HG02970 (cell line): ENCODE measurements at regions not wholly inside any gene's neighbourhood (a gene's known extent, or its start where the extent isn't known, plus 50 kb on each side); places are given as distances from the start of the nearest gene placed in this dataset.
"Not testable (repeated sequence)": the region's sequence is repeated elsewhere in the genome, so short reads cannot be mapped to it uniquely, and the experiment has no call there.

Experiments used
- ATAC-seq: cut with Tn5 transposase; IDR thresholded peaks from one replicate; pipeline ENCODE4 v1.9.1; 2021; ENCODE audit warnings: mild to moderate bottlenecking, moderate library complexity, moderate number of reproducible peaks; ENCODE audit not compliant: unreplicated experiment, low FRiP score

DNA sequence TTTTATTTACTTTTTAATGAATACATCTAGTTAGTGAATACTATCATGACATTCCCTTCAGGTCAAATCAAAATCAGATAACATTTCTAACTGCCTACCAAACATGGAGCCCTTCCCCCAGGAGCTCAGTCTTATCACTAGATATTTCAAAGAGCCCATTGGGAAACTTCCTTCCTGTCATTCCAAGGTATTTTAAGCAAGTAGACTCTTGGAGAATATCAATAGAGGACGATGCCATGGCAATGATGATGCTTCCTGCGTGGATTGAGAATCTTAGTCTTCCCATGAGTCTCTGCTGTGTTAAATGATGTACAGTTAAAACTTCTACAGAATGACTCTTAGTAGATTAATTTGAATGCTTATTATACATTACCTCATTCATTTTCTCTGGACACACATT lies 384.9 kb downstream of the CENPW start:
- no peak for ATAC-seq

- not testable (repeated sequence) for ATAC-seq
These were observed 386.5 kb downstream of the CENPW start for GRCh38 chr6:126726454-126726853.

GRCh38 chr6:126738146-126738545 lies 380.3 kb upstream of the RSPO3 start:
- no peak for ATAC-seq

- no peak for ATAC-seq
These were observed 379.8 kb upstream of the RSPO3 start for GRCh38 chr6:126738641-126739040.

DNA sequence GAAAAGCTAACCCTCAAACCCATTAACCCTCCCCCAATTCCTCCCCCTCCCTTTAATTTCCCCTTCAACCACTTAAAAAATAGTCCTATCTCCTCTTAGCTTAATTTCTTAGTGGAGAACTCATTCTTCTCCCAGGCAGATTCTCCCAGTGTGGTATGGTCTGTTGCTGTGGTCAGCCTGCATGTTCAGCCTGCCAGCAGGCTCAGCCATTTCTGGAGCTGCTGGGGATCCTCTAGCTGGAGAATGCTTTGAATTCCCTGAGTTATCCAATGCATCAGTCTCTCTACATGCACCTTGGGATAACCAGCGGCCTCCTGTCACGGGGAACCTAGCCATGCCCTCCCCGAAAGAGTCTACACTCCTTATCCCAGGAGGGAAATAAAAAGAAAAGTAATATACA lies 375.4 kb upstream of the RSPO3 start:
- no peak for ATAC-seq

- ATAC-seq, result no peak
These were observed 370.5 kb upstream of the RSPO3 start for GRCh38 chr6:126747728-126748540.

- ATAC-seq, result no peak
These were observed 364.9 kb upstream of the RSPO3 start for GRCh38 chr6:126753606-126754005.

- ATAC-seq, result no peak
These were observed 356.6 kb upstream of the RSPO3 start for GRCh38 chr6:126761854-126762253.

- no peak for ATAC-seq
These were observed 354.4 kb upstream of the RSPO3 start for GRCh38 chr6:126764104-126764503.

- no peak for ATAC-seq
These were observed 353.8 kb upstream of the RSPO3 start for GRCh38 chr6:126764671-126765070.

DNA sequence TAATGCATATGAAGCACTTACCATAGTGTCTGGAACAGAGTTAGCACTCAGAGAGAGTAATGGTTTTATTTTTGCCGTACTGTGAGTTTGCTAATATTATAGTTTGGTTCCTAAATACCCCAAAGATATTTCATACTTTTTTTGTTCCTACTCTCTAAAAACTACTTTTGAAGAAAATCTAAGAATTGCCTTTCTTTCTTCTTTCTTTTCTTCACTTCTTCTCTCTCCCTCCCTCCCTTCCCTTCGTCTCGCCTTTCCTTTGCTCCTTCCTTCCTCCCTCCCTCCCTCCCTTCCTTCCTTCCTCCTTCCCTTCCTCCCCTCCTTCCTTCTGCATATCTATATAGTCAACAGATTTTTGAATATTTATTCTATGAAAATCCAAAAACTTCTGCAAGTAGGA lies 351.7 kb upstream of the RSPO3 start:
- no peak for ATAC-seq

- no peak for ATAC-seq
These were observed 350.8 kb upstream of the RSPO3 start for GRCh38 chr6:126767711-126768110.

DNA sequence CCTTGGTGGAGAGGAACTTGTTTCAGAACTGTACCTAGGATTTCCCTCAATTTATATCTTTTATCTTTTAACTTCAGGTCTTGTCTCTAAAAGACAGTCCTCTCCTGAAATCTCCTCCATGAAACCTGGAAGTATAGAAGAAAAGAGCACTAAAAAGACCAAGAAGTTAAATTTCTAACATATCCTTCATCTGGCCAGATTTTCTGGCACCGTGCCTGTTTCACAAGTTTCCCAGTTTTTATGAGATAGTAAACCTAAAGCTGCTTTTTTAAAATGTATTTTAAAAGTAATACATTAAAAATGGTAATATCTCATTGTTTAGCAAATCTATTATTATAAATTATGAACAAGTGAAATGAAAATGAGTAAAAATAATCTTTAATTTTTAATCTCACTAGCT lies 348.3 kb upstream of the RSPO3 start:
- no peak for ATAC-seq

GRCh38 chr6:126773112-126773805 lies 345.2 kb upstream of the RSPO3 start:
- ATAC-seq, result no peak

DNA sequence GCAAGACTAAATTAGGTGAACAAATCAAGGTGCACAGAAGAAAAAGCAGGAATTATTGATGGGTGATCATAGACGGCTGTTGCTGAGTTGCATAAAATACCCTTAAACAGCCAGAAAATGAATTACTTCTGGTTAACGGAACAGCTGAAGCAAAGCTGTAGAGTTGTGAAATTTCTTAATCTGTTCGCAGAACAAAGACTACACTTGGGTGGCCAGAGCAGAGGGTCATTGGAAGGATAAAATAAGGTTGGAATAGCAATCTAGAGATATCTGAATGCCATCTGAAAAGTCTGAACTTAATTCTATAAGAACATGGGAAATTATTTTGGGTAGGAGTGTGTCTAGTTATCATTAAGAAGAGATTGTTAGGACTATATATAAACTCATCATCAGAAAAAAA lies 339.1 kb upstream of the RSPO3 start:
- ATAC-seq, result no peak

GRCh38 chr6:126781582-126781981 lies 336.9 kb upstream of the RSPO3 start:
- ATAC-seq, result no peak

- ATAC-seq, result no peak
These were observed 334.2 kb upstream of the RSPO3 start for GRCh38 chr6:126784161-126784790.

GRCh38 chr6:126786262-126786661 lies 332.2 kb upstream of the RSPO3 start:
- no peak for ATAC-seq

- ATAC-seq, result no peak
These were observed 330.8 kb upstream of the RSPO3 start for GRCh38 chr6:126787635-126788034.

DNA sequence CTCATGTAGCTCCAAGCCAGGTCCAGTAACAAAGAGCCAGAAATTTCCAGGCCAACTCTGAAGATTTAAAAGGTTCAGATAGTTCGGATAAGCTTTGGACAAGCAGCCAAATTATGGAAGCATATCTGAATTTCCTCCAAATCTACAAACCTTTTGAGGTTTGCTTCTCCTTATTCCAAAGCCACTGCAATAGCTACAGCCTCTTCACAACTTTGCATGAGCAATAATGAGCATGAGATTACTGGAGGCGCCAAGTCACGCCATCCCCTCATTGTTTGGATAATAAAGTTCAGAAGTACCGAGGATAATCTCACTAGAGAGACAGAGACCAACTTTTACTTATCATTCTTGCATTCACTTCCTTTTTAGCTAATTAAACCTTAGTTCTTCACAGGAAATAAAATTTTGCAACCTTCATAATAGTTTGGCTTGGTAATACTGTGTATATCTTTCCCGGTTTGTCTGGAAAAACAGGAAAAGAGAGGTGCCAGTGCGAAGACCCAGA lies 329.6 kb upstream of the RSPO3 start:
- ATAC-seq, result no peak

DNA sequence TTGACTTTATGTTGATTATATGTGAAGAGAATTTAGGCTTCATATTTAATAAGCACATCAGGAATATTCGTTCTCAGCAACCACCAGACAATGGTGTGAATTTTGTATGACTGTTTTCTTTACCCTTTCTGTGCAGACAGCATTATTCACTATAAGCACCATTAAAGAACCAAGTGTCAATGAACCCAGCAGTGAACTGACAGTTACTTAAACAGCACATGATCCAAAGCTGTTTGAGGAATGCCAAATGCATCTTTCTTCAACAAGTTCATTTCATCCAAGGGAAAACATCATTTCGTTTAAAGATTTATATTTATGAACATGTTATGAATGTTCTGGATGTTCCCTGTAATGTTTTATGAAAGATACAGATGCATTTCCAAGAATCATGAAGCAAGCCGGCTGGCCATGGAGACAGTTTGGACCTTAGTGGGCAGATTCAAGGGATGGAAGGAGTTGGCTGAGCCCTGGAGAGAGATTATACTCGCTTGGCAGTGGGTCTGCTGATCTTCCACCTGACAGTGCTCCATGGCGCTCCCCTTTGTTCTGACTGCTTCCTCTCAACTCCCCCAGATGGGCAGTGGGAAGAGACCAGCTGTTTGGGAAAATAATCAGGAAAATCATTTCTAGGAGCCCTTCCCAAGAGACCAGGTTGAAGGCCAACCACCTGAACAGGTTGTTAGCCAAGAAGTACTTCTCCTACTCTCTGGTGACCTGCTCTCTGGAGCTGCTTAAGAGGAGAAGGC lies 326.0 kb upstream of the RSPO3 start:
- ATAC-seq, result no peak
